ENCODE measurements at regions not wholly inside any gene's neighbourhood (a gene's known extent, or its start where the extent isn't known, plus 50 kb on each side); places are given as distances from the start of the nearest gene placed in this dataset.

- Histone ChIP-seq H3K27ac (no peak overlapping the region), H3K4me1 (ENCODE audit: insufficient read depth) (no peaks in the 10 kb centered on the region), H3K27me3 (no peaks in the 10 kb centered on the region), H3K4me3 (no peak overlapping the region), H3K9me3 (no peaks in the 10 kb centered on the region), H3K36me3 (no peaks in the 10 kb centered on the region)
- intact Hi-C loops (cut with DNase I): no loop called here
- 67 to 77% (median 73%) methylated on average over 3 of the region's 3 CpGs for WGBS, 3 donors
- TF ChIP-seq POLR2A (IDR thresholded peaks at IDR 0.05): no peak
- no peak for TF ChIP-seq EP300 (IDR thresholded peaks at IDR 0.05)
- TF ChIP-seq CTCF (IDR thresholded peaks at IDR 0.05): no peak
- no peak for DNase-seq
These were observed 239.3 kb upstream of the SLITRK6 start for GRCh38 chr13:86038490-86038889.

- Histone ChIP-seq H3K27ac (no peak overlapping the region), H3K4me3 (no peak overlapping the region), H3K27me3 (no peaks in the 10 kb centered on the region), H3K36me3 (no peaks in the 10 kb centered on the region), H3K9me3 (no peaks in the 10 kb centered on the region), H3K4me1 (ENCODE audit: insufficient read depth) (no peaks in the 10 kb centered on the region)
- TF ChIP-seq POLR2A (IDR thresholded peaks at IDR 0.05) (no peak), CTCF (IDR thresholded peaks at IDR 0.05) (no peak), EP300 (IDR thresholded peaks at IDR 0.05) (no peak)
- intact Hi-C loops (cut with DNase I): no loop called here
- no peak for DNase-seq
- 0 to 6% (median 1%) methylated on average over 3 of the region's 3 CpGs for WGBS, 3 donors
These were observed 221.3 kb upstream of the SLITRK6 start for GRCh38 chr13:86020351-86021002.

GRCh38 chr13:86006317-86006716, 207.1 kb upstream of the SLITRK6 start:
- no peaks in the 10 kb centered on the region for H3K9me3 ChIP-seq
- H3K36me3 ChIP-seq: no peaks in the 10 kb centered on the region
- H3K27ac ChIP-seq: no peak overlapping the region
- H3K27me3 ChIP-seq: no peaks in the 10 kb centered on the region
- no peak for DNase-seq
- TF ChIP-seq EP300 (IDR thresholded peaks at IDR 0.05) (no peak), CTCF (IDR thresholded peaks at IDR 0.05) (no peak), POLR2A (IDR thresholded peaks at IDR 0.05) (no peak)
- intact Hi-C loops (cut with DNase I): no loop called here
- H3K4me3 ChIP-seq: no peak overlapping the region
- 46 to 52% (median 50%) methylated on average over 2 of the region's 2 CpGs for WGBS, 3 donors
- no peaks in the 10 kb centered on the region for H3K4me1 ChIP-seq (ENCODE audit: insufficient read depth)

- intact Hi-C loops (cut with DNase I): no loop called here
- Histone ChIP-seq H3K4me3 (no peak overlapping the region), H3K36me3 (no peaks in the 10 kb centered on the region), H3K27ac (no peak overlapping the region), H3K27me3 (no peaks in the 10 kb centered on the region), H3K9me3 (no peaks in the 10 kb centered on the region), H3K4me1 (ENCODE audit: insufficient read depth) (no peaks in the 10 kb centered on the region)
- TF ChIP-seq POLR2A (IDR thresholded peaks at IDR 0.05): no peak
- TF ChIP-seq EP300 (IDR thresholded peaks at IDR 0.05): no peak
- TF ChIP-seq CTCF (IDR thresholded peaks at IDR 0.05): no peak
- WGBS, 3 donors: 69 to 77% (median 74%) methylated on average over 2 of the region's 2 CpGs
- DNase-seq: no peak
These were observed 203.8 kb upstream of the SLITRK6 start for GRCh38 chr13:86003029-86003428.
